CD8-positive, alpha-beta memory T cell (primary cell): ENCODE measurements at regions not wholly inside any gene's neighbourhood (a gene's known extent, or its start where the extent isn't known, plus 50 kb on each side); places are given as distances from the start of the nearest gene placed in this dataset.
"Not testable (repeated sequence)": the region's sequence is repeated elsewhere in the genome, so short reads cannot be mapped to it uniquely, and the experiment has no call there.

Experiments
- CTCF ChIA-PET: fragments of 350-600 bp; sonication (Branson Sonifier 250); formaldehyde crosslinking; loops from one replicate; lab custom pipeline; 2021; ENCODE audit warnings: antibody characterized with exemption; lab: Charles Lee
- POLR2A ChIA-PET: fragments of 350-600 bp; sonication (Branson Sonifier 250); formaldehyde crosslinking; loops from one replicate; lab custom pipeline; 2021; ENCODE audit warnings: antibody characterized with exemption; lab: Charles Lee
- DNase-seq, 5 donors: peaks; one replicate each; pipeline versions ENCODE4 v3.0.0 to v3.0.0-alpha.2; 2020 to 2022; ENCODE audit warnings: mixed read lengths in 1 of 5
- H3K27ac ChIP-seq: one replicate; pipeline ENCODE4 v1.7.0; 2013; ENCODE audit warnings: low read depth, mild to moderate bottlenecking, low read length, moderate library complexity
- H3K27me3 ChIP-seq: 2 replicates; pipeline ENCODE4 v1.7.0; 2013; ENCODE audit warnings: low read length, mild to moderate bottlenecking; ENCODE audit not compliant: insufficient read depth, poor library complexity, severe bottlenecking
- H3K36me3 ChIP-seq: 2 replicates; pipeline ENCODE4 v1.7.0; 2013; ENCODE audit warnings: mild to moderate bottlenecking, low read length, moderate library complexity; ENCODE audit not compliant: insufficient read depth
- H3K4me1 ChIP-seq: 2 replicates; pipeline ENCODE4 v1.7.0; 2013; ENCODE audit warnings: mild to moderate bottlenecking, low read length, moderate library complexity; ENCODE audit not compliant: insufficient read depth
- H3K4me3 ChIP-seq: 2 replicates; pipeline ENCODE4 v1.7.0; 2013; ENCODE audit warnings: mild to moderate bottlenecking, low read length
- H3K9me3 ChIP-seq: 2 replicates; pipeline ENCODE4 v1.7.0; 2013; ENCODE audit warnings: mild to moderate bottlenecking, low read length
- H3K27ac Mint-ChIP-seq, 8 donors: one replicate each; pipeline ENCODE4 v1.8.0; 2020 to 2021; ENCODE audit warnings: mixed read lengths in 8 of 8, mild to moderate bottlenecking in 6 of 8, inconsistent platforms in 3 of 8, moderate library complexity in 3 of 8
- H3K27me3 Mint-ChIP-seq, 2 donors: one replicate each; pipeline ENCODE4 v1.8.0; 2020 to 2021; ENCODE audit warnings: mixed read lengths in 2 of 2, mild to moderate bottlenecking in 1 of 2, moderate library complexity in 1 of 2
- H3K36me3 Mint-ChIP-seq, 3 donors: one replicate each; pipeline ENCODE4 v1.8.0; 2020 to 2021; ENCODE audit warnings: mixed read lengths in 3 of 3, inconsistent platforms in 1 of 3, mild to moderate bottlenecking in 1 of 3
- H3K4me1 Mint-ChIP-seq, 3 donors: one replicate each; pipeline ENCODE4 v1.8.0; 2020 to 2021; ENCODE audit warnings: mixed read lengths in 3 of 3, inconsistent platforms in 1 of 3, mild to moderate bottlenecking in 1 of 3
- H3K4me3 Mint-ChIP-seq, 7 donors: one replicate each; pipeline ENCODE4 v1.8.0; 2020 to 2021; ENCODE audit warnings: mixed read lengths in 7 of 7, mild to moderate bottlenecking in 6 of 7, moderate library complexity in 4 of 7, inconsistent platforms in 2 of 7
- H3K9me3 Mint-ChIP-seq, 5 donors: one replicate each; pipeline ENCODE4 v1.8.0; 2020 to 2022; ENCODE audit warnings: mixed read lengths in 5 of 5, mild to moderate bottlenecking in 3 of 5, moderate library complexity in 2 of 5, inconsistent platforms in 1 of 5

DNA sequence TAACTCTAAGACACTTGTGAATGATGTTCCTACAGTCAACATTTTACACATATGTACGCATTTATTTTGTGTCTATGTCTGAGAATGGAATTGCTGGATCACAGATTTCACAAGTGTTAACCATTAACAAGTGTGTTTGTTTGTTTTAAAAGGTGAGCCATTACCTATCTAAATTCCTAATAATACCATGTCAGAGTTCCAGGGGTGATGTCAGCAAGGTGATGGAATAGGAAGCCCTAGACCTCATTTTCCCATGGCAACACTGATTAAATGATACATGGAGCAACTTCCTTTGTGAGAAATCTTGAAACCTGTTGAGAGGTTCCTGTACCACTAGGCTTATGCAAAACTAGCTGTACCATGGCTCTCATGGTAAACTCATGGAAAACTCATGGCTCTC is 309.7 kb downstream of the CYLC2 start:
- POLR2A ChIA-PET: no interaction called here
- H3K27me3 ChIP-seq: no peaks in the 10 kb centered on the region
- Mint-ChIP-seq H3K4me1 (no peaks in the 10 kb centered on the region), H3K36me3 (no peaks in the 10 kb centered on the region), H3K27me3 (no peaks in the 10 kb centered on the region), H3K4me3 (no peak overlapping the region), H3K27ac (no peak overlapping the region), H3K9me3 (peaks cover 2 to 21% (median 9%) of the 10 kb centered on the region in 5 donors)
- H3K4me3 ChIP-seq: no peak overlapping the region
- CTCF ChIA-PET: no interaction called here
- no peaks in the 10 kb centered on the region for H3K36me3 ChIP-seq
- no peaks in the 10 kb centered on the region for H3K4me1 ChIP-seq
- H3K27ac ChIP-seq: no peak overlapping the region
- H3K9me3 ChIP-seq: no peaks in the 10 kb centered on the region
- no peak for DNase-seq

GRCh38 chr9:103319979-103320378 is 324.8 kb downstream of the CYLC2 start:
- ChIA-PET CTCF (no interaction called here), POLR2A (no interaction called here)
- DNase-seq: no peak
- H3K27ac Mint-ChIP-seq: no peak overlapping the region
- peaks cover 0 to 14% (median 2%) of the 10 kb centered on the region in 5 donors for H3K9me3 Mint-ChIP-seq
- no peaks in the 10 kb centered on the region for H3K36me3 Mint-ChIP-seq
- no peaks in the 10 kb centered on the region for H3K27me3 ChIP-seq
- H3K4me1 Mint-ChIP-seq: no peaks in the 10 kb centered on the region
- H3K4me3 Mint-ChIP-seq: no peak overlapping the region
- no peak overlapping the region for H3K4me3 ChIP-seq
- no peaks in the 10 kb centered on the region for H3K36me3 ChIP-seq
- H3K27me3 Mint-ChIP-seq: no peaks in the 10 kb centered on the region
- no peaks in the 10 kb centered on the region for H3K4me1 ChIP-seq
- no peaks in the 10 kb centered on the region for H3K9me3 ChIP-seq
- H3K27ac ChIP-seq: no peak overlapping the region

GRCh38 chr9:103323699-103324098 is 328.6 kb downstream of the CYLC2 start:
- Histone ChIP-seq H3K36me3 (no peaks in the 10 kb centered on the region), H3K9me3 (no peaks in the 10 kb centered on the region), H3K27ac (no peak overlapping the region), H3K4me3 (no peak overlapping the region), H3K27me3 (no peaks in the 10 kb centered on the region), H3K4me1 (no peaks in the 10 kb centered on the region)
- H3K27ac Mint-ChIP-seq: no peak overlapping the region
- H3K27me3 Mint-ChIP-seq: no peaks in the 10 kb centered on the region
- no peak overlapping the region for H3K4me3 Mint-ChIP-seq
- H3K36me3 Mint-ChIP-seq: no peaks in the 10 kb centered on the region
- no peak for DNase-seq
- ChIA-PET CTCF (no interaction called here), POLR2A (no interaction called here)
- H3K4me1 Mint-ChIP-seq: no peaks in the 10 kb centered on the region
- H3K9me3 Mint-ChIP-seq: peaks cover 0 to 22% (median 9%) of the 10 kb centered on the region in 5 donors

DNA sequence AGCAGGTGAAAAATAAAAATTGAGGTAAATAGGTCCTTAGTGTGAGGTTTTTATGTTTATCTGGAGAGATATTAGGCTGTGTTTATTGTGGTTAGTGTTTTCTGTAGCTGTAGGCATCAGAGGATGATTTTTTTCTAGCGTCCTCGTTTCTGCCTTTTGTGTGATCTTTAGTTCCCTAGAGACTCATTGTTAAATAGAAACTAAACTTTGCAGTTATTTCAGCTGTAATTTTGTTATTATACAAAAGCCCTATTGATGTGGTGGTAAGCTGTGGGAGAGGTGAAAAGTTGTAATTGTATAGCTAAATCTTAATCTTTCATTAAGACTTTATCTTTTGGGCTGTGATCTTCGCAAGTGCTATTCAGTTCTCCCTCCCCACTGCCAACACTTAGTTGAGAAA is 340.3 kb downstream of the CYLC2 start:
- ChIA-PET CTCF (no interaction called here), POLR2A (no interaction called here)
- no peak for DNase-seq
- Mint-ChIP-seq H3K27me3 (no peaks in the 10 kb centered on the region), H3K9me3 (peaks cover 0 to 20% (median 10%) of the 10 kb centered on the region in 5 donors), H3K4me1 (no peaks in the 10 kb centered on the region), H3K4me3 (no peak overlapping the region), H3K36me3 (no peaks in the 10 kb centered on the region), H3K27ac (no peak overlapping the region)
- Histone ChIP-seq H3K9me3 (no peaks in the 10 kb centered on the region), H3K4me1 (no peaks in the 10 kb centered on the region), H3K36me3 (no peaks in the 10 kb centered on the region), H3K27ac (no peak overlapping the region), H3K4me3 (no peak overlapping the region), H3K27me3 (no peaks in the 10 kb centered on the region)

DNA sequence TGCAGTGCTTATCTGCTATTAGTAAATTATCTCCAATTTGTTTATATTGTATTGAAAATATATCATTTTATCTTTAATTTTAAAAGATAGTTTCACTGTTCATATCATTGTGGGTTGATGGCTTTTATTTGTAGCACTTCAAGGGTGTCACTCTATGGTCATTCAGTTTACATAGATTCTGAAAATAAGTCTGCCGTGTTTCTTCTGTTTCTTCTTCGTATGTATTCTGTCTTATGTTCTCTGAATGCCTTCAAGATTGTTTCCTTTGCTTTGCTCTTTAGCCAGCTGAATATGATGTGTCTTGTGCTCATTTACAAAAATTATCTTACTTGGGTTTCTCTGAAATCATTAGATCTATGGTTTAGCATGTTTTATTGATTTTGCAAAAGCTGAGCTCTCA is 359.9 kb downstream of the CYLC2 start:
- H3K4me3 Mint-ChIP-seq: no peak overlapping the region
- Histone ChIP-seq H3K4me3 (no peak overlapping the region), H3K36me3 (no peaks in the 10 kb centered on the region), H3K27me3 (no peaks in the 10 kb centered on the region), H3K9me3 (no peaks in the 10 kb centered on the region), H3K27ac (no peak overlapping the region), H3K4me1 (no peaks in the 10 kb centered on the region)
- no peaks in the 10 kb centered on the region for H3K4me1 Mint-ChIP-seq
- H3K36me3 Mint-ChIP-seq: no peaks in the 10 kb centered on the region
- ChIA-PET CTCF (no interaction called here), POLR2A (no interaction called here)
- DNase-seq: no peak
- no peak overlapping the region for H3K27ac Mint-ChIP-seq
- H3K27me3 Mint-ChIP-seq: no peaks in the 10 kb centered on the region
- peaks cover 0 to 14% (median 8%) of the 10 kb centered on the region in 5 donors for H3K9me3 Mint-ChIP-seq

- H3K27me3 ChIP-seq, H3K27me3 Mint-ChIP-seq, H3K36me3 ChIP-seq, CTCF ChIA-PET, H3K4me1 ChIP-seq, POLR2A ChIA-PET, H3K27ac Mint-ChIP-seq, H3K4me3 ChIP-seq, H3K4me3 Mint-ChIP-seq, H3K4me1 Mint-ChIP-seq, DNase-seq, H3K36me3 Mint-ChIP-seq, H3K9me3 ChIP-seq, H3K27ac ChIP-seq: not testable (repeated sequence)
- peaks cover 0 to 12% (median 9%) of the 10 kb centered on the region in 5 donors for H3K9me3 Mint-ChIP-seq
Measured at GRCh38 chr9:103357980-103358379, 362.8 kb downstream of the CYLC2 start.

DNA sequence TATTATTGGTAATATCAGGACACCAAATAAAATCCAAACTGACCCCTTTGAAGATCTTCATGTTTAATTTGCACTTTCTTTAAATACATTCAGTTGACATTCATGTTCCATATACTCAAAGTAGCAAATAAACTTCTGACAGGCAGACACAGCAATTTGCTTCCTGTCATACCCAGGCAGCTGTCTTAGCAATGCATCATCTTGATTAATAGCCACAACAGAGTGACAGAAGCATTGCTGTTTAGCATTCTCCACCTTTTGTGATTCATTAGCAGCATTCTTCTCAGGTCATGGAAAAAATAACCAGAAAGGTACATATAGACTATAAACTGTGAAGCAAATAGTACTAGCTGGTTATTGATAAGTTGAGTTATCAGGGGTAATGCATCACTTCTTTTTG is 366.8 kb downstream of the CYLC2 start:
- Histone ChIP-seq H3K4me3 (no peak overlapping the region), H3K4me1 (no peaks in the 10 kb centered on the region), H3K27ac (no peak overlapping the region), H3K36me3 (no peaks in the 10 kb centered on the region), H3K9me3 (no peaks in the 10 kb centered on the region), H3K27me3 (no peaks in the 10 kb centered on the region)
- H3K27ac Mint-ChIP-seq: no peak overlapping the region
- H3K4me3 Mint-ChIP-seq: no peak overlapping the region
- no peaks in the 10 kb centered on the region for H3K4me1 Mint-ChIP-seq
- ChIA-PET CTCF (no interaction called here), POLR2A (no interaction called here)
- no peaks in the 10 kb centered on the region for H3K36me3 Mint-ChIP-seq
- no peaks in the 10 kb centered on the region for H3K27me3 Mint-ChIP-seq
- peaks cover 0 to 10% (median 7%) of the 10 kb centered on the region in 5 donors for H3K9me3 Mint-ChIP-seq
- DNase-seq: no peak

DNA sequence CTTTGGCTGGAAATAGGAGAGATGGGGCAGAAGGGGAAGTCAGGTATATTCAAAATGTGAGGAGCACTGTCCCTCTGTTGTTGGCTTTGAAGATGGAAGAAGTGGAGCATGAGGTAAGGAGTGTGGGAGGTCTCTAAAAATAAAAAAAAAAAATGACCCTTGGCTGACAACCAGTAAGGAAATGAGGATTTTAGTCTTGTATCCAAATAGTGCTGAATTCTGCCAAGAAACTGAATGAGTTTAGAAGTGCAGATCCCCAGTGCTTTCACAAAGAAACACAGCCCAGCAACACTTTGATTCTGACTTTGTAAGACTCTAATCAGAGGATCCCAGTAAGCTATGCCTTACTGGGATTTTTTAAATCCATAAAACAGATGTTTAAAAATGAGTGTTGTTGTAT is 367.9 kb downstream of the CYLC2 start:
- Histone ChIP-seq H3K36me3 (no peaks in the 10 kb centered on the region), H3K27me3 (no peaks in the 10 kb centered on the region), H3K27ac (no peak overlapping the region), H3K4me3 (no peak overlapping the region), H3K4me1 (no peaks in the 10 kb centered on the region), H3K9me3 (no peaks in the 10 kb centered on the region)
- H3K4me1 Mint-ChIP-seq: no peaks in the 10 kb centered on the region
- POLR2A ChIA-PET: no interaction called here
- no peak overlapping the region for H3K27ac Mint-ChIP-seq
- peaks cover 0 to 10% (median 8%) of the 10 kb centered on the region in 5 donors for H3K9me3 Mint-ChIP-seq
- DNase-seq: no peak
- H3K4me3 Mint-ChIP-seq: no peak overlapping the region
- CTCF ChIA-PET: no interaction called here
- H3K27me3 Mint-ChIP-seq: no peaks in the 10 kb centered on the region
- no peaks in the 10 kb centered on the region for H3K36me3 Mint-ChIP-seq

DNA sequence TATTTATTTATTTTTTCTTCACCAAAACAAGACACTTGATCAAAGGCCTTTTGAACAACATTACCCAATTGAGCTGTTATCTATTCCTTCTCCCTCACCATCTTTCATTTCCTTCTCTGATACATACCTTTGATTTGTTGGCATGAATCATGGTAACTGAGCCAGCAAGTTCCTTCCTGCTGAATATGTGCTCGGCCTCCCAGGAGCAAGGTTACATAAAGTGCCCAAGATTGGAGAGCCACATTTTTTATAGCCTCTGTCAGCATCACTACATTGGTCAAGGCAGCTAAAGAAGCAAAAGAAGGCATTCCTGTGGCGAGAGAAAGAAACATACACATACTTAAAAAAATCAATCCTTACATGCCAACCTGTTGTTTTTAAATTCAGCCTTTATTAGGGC is 369.6 kb downstream of the CYLC2 start:
- H3K4me3 ChIP-seq: no peak overlapping the region
- no peaks in the 10 kb centered on the region for H3K36me3 Mint-ChIP-seq
- no peak overlapping the region for H3K27ac Mint-ChIP-seq
- peaks cover 0 to 3% of the 10 kb centered on the region in 2 donors for H3K27me3 Mint-ChIP-seq
- ChIA-PET CTCF (no interaction called here), POLR2A (no interaction called here)
- H3K9me3 ChIP-seq: no peaks in the 10 kb centered on the region
- H3K27me3 ChIP-seq: no peaks in the 10 kb centered on the region
- no peaks in the 10 kb centered on the region for H3K36me3 ChIP-seq
- no peaks in the 10 kb centered on the region for H3K4me1 ChIP-seq
- no peak overlapping the region for H3K4me3 Mint-ChIP-seq
- no peak for DNase-seq
- peaks cover 2 to 12% (median 7%) of the 10 kb centered on the region in 5 donors for H3K9me3 Mint-ChIP-seq
- no peaks in the 10 kb centered on the region for H3K4me1 Mint-ChIP-seq
- no peak overlapping the region for H3K27ac ChIP-seq
